HG03575 (cell line): ENCODE measurements at regions not wholly inside any gene's neighbourhood (a gene's known extent, or its start where the extent isn't known, plus 50 kb on each side); places are given as distances from the start of the nearest gene placed in this dataset.
A peak's percentile ranks its signal among the peaks of the same experiment; 100 is the strongest.

Experiments
- ATAC-seq: cut with Tn5 transposase; IDR thresholded peaks from one replicate; pipeline ENCODE4 v1.9.1; 2021; ENCODE audit not compliant: unreplicated experiment, insufficient number of reproducible peaks, low FRiP score; ENCODE audit errors: extremely low read depth

GRCh38 chr6:56758553-56758952, 115.9 kb upstream of the DST start:
- no peak for ATAC-seq

GRCh38 chr6:56758120-56758519, 115.4 kb upstream of the DST start:
- ATAC-seq: no peak

- ATAC-seq: no peak
These were observed 114.9 kb upstream of the DST start for GRCh38 chr6:56757588-56757984.

GRCh38 chr6:56756791-56757587, 114.3 kb upstream of the DST start:
- ATAC-seq: no peak

GRCh38 chr6:56756219-56756789, 113.6 kb upstream of the DST start:
- ATAC-seq: no peak

GRCh38 chr6:56755040-56755439, 112.4 kb upstream of the DST start:
- ATAC-seq: no peak

- ATAC-seq: no peak
These were observed 111.1 kb upstream of the DST start for GRCh38 chr6:56753811-56754210.

- ATAC-seq: no peak
These were observed 109.8 kb upstream of the DST start for GRCh38 chr6:56752534-56752933.

GRCh38 chr6:56752009-56752408, 109.3 kb upstream of the DST start:
- ATAC-seq: no peak

- ATAC-seq: no peak
These were observed 108.9 kb upstream of the DST start for GRCh38 chr6:56751604-56752003.

GRCh38 chr6:56750686-56751085, 108.0 kb upstream of the DST start:
- no peak for ATAC-seq

- no peak for ATAC-seq
These were observed 107.0 kb upstream of the DST start for GRCh38 chr6:56749632-56750151.

GRCh38 chr6:56746767-56747504, 104.2 kb upstream of the DST start:
- ATAC-seq: no peak

GRCh38 chr6:56745971-56746370, 103.3 kb upstream of the DST start:
- no peak for ATAC-seq

- ATAC-seq: no peak
These were observed 102.4 kb upstream of the DST start for GRCh38 chr6:56745081-56745480.

GRCh38 chr6:56744528-56744927, 101.8 kb upstream of the DST start:
- no peak for ATAC-seq

- peak; percentile 58 for ATAC-seq
These were observed 99.6 kb upstream of the DST start for GRCh38 chr6:56742122-56742791.

GRCh38 chr6:56741472-56741871, 98.8 kb upstream of the DST start:
- ATAC-seq: no peak
